ENCODE measurements at regions not wholly inside any gene's neighbourhood (a gene's known extent, or its start where the extent isn't known, plus 50 kb on each side); places are given as distances from the start of the nearest gene placed in this dataset.

DNA sequence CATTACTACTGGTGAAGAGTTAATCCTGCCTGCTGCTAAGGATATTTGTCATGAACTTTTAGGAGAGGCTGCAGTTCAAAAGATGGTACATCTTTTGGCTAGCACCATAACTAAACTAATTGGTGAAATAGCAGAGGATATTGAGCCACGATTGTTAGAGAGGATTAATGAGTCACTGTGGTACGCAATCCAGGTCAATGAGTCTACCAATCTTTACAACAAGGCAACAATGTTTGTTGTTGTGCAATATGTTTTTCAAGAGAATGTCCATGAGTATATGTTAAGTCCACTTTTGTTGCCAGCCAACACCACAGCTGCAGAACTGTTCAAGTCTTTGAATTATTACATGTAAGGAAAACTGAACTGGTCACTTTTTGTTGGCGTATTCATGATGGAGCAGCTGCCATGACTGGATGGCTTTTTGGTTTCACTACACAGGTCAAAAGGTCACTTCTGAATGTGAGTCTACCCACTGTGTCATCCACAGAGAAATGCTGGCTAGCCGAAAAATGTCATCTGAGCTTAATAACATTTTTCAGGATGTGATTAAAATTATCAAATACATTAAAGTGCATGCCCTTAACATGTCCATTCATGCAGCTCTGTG is 402.6 kb upstream of the KIF2B start:
- no peak for DNase-seq (ENCODE audit: low read depth)
- no peak overlapping the region for H3K4me3 ChIP-seq (ENCODE audit: low read depth, low read length)

DNA sequence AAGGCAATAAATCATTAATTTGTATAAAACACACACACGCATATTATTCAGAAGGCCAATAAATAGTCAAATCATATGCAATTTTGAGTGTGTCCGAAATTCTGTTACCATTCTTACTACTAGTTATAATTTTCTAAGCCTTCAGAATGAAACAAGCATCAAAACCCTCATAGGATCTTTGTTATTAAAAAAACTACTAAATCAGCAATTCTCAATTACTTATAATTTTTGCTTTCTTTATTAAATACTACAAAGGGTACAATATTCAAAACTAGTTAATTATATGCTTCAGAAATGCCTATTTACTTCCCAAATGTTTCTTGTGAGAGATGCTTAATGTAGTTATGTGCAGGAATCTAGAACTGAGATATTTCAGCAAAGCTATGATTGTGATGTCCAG is 413.1 kb upstream of the KIF2B start:
- H3K4me3 ChIP-seq (ENCODE audit: low read depth, low read length) = no peak overlapping the region
- DNase-seq (ENCODE audit: low read depth) = no peak

DNA sequence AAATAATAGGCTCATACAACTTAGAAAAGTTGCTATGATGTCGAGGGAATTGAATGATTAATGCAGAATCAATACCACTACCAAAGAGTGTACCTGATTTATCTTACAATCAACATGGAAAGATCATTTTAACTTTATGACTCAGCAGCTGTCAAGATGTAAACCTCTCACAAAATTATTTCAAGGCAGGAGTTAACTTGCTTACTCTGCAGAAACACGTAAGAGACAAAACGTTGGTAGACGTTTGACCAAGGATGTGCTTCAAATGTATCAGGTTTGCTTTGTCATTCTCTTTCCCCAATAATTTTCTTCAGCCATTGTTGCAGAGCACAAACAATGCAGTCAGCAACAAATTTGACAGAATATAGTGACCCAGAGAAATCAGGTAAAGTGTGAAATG is 415.8 kb upstream of the KIF2B start:
- DNase-seq (ENCODE audit: low read depth) = no peak
- no peak overlapping the region for H3K4me3 ChIP-seq (ENCODE audit: low read depth, low read length)

DNA sequence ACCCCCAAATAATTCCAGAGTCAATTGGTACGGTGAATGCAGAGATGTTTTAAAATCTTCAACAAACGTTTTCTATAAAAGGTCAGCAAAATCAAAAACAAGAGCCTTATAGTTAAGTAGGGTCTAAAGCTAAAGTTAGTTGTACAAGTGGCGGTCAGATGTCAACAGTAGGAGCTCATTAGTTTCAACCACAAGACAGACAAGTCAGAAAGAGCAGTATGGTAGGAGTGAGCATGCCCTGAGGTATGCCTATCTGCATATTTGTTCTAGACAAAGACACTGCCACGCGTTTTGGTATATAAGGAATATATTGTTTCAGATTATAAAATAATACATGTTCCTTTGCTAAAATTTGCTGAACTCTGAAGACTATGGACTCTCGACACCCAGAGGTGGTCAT is 431.5 kb upstream of the KIF2B start:
- no peak for DNase-seq (ENCODE audit: low read depth)
- no peak overlapping the region for H3K4me3 ChIP-seq (ENCODE audit: low read depth, low read length)

DNA sequence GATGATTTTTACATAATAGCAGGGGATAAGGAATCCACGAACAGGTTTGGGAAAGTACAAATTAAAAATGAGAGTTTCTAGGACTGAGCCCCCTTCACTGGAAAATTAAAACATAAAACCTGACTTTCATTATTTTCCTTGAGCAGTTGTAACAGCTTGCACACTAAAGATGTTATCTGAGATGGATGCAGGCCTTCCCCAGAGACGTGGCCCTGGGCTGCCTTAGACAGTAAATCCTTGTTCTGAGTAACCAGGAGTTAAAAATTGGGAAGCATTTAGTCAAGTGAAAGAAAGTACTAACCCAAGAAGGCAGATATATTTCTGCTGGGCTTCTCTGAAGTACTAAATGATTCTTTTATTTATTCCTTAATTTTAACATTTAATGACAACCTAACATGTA is 432.2 kb upstream of the KIF2B start:
- no peak overlapping the region for H3K4me3 ChIP-seq (ENCODE audit: low read depth, low read length)
- no peak for DNase-seq (ENCODE audit: low read depth)

DNA sequence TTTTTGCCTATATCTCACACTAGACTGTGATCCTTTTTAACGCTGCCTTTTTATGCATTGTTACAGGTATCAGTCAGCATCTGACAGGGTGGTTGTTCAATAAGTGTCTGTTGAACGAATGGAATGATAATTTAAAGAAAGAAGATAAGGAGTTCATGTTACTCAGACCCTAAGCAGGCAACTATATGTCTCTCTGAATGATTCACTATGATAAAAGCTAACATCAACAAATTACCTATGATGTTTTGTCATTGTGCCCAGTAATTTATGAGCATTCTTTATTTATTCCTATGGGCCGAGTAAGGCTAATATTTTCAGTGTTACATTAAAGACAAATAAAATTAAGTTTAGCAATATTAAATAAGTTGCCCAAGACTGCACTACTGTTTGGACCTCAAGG is 435.0 kb upstream of the KIF2B start:
- no peak overlapping the region for H3K4me3 ChIP-seq (ENCODE audit: low read depth, low read length)
- DNase-seq (ENCODE audit: low read depth) = no peak

DNA sequence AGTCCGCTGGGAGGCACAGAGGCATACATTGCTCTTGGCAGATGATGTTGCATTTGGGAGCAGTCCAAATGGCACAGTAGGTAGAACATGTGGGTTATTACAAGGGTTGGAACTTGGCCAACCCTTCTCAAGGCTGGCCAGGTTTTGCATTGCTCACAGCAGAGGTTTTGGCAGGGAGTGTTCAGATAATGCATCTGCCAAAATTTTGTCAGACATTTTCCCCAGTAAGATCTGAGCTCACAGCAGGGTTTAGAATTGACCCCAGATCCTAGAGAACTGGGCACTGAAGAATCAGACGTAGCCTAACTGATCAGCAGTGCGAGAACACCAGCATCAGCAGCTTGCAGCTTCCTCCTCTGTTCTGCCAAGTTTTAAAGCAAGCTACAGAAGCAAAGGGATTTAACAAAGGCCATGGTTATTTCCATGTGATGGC is 468.8 kb upstream of the KIF2B start:
- H3K4me3 ChIP-seq (ENCODE audit: low read depth, low read length) = no peak overlapping the region
- no peak for DNase-seq (ENCODE audit: low read depth)

DNA sequence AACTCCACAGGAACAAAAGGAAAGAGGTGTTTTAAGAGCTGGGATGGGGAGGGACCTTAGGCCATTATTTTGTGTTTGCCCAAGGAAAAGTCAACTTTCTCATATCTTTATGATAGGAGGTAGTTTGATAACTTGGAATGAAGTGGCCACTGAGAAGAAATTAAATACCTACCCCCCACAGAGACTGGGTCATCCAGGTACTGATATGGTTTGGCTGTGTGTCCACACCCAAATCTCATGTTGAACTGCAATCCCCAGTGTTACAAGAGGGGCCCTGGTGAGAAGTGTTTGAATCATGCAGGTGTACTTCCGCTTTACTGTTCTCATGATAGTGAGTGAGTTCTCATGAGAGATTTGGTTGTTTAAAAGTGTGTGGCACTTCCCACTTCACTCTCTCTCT is 477.9 kb upstream of the KIF2B start:
- no peak overlapping the region for H3K4me3 ChIP-seq (ENCODE audit: low read depth, low read length)
- DNase-seq (ENCODE audit: low read depth) = no peak

DNA sequence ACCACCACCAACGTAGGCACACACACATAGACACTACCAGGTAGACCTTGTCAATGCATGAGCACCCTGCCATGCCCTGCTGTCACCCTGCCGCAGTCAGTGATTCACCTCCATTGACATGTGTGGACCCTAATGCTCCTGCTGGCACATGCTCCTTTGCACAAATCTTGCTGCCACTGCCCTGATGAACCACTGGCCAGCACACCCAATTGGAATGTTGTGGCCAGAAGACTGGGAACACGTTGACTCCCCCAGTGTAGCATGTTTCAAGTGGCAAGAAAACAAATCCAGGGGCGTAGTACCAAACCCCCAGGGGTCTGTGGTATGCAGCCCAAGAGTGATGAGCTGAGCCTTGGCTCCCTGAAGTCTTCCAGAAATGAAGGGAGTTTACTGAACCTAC is 486.4 kb upstream of the KIF2B start:
- no peak for DNase-seq (ENCODE audit: low read depth)
- H3K4me3 ChIP-seq (ENCODE audit: low read depth, low read length) = no peak overlapping the region

DNA sequence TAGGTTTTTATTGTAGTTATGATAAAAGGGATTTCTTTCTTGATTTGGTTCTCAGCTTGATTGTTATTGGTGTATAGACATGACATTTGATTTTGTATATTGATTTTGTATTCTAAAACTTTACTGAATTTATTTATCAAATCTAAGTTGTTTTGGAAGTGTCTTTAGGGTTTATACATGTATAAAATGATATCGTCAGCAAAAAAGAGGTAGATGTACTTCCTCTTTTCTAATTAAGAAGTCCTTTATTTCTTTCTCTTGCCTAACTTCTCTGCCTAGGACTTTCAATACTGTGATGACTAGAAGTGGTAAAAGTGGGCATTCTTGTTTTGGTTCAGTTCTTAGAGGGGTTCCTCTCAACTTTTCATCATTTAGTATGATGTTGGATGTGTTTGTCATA is 487.3 kb upstream of the KIF2B start:
- no peak for DNase-seq (ENCODE audit: low read depth)
- no peak overlapping the region for H3K4me3 ChIP-seq (ENCODE audit: low read depth, low read length)

DNA sequence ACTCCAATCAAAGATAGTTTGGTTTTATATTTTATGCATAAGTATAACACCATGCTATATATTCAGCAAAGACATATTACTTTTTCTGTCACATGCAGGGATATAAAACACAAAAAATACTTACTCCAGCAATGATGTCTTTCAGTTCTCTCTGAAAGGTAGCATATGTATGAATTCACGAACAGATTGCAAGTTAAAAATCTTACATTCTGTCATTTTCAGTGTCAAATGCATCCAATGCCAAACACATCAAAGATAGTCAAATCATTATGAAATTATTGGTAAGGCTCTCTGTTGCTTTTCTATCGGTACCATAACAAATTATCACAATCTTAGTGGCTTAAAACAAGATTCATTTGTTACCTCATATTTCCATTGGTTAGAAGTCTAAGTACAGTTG is 492.0 kb upstream of the KIF2B start:
- H3K4me3 ChIP-seq (ENCODE audit: low read depth, low read length) = no peak overlapping the region
- DNase-seq (ENCODE audit: low read depth) = no peak

DNA sequence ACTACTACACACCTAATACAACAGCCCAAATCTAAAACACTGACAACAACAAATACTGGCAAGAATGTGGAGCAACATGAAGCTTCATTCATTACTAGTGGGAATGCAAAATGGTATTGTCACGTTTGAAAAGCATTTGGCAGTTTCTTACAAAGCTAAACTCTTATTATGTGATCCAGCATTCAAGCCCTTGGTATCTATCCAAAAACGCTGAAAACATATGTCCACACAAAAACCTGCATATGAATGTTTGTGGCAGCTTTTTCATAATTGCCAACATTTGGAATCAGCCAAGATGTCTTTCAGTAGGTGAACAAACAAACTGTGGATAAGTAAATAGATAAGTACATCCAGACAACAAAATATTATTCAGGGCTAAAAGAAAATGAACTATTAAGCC is 501.1 kb upstream of the KIF2B start:
- no peak for DNase-seq (ENCODE audit: low read depth)
- no peak overlapping the region for H3K4me3 ChIP-seq (ENCODE audit: low read depth, low read length)

DNA sequence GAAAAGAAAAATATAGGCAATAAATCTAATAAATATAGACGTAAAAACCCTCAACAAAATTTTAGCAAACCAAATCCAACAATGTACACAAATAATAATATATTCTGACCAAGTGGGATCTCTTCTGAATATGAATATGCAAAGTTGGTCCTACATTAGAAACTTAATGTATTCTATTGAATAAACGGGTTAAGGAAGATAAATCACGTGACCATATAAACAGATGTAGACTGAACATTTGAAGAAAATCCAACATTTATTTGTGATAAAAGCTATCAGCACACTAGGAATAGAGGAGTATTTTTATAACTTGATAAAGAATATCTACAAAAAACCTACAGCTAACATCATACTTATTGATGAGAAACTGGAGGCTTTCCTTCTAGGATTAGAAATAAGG is 502.8 kb upstream of the KIF2B start:
- no peak overlapping the region for H3K4me3 ChIP-seq (ENCODE audit: low read depth, low read length)
- no peak for DNase-seq (ENCODE audit: low read depth)

DNA sequence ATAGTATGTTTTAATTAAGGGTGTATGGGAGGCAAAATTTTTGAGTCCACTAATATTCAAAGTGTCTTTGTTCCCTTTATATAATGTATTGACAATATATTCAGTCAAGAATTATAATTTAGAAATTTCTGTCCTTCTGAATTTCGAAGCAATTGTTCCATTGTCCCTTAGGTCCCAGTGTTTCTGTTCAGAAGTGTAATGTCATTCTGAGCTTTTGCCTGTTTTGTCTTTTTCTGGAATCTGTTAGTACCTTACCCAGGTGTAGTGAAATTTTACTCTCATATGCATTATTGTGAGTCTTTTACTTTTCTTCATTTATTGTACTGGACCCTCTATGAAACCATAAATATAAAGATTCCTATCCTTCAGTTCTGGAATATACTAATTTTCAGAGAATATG is 505.7 kb upstream of the KIF2B start:
- no peak for DNase-seq (ENCODE audit: low read depth)
- H3K4me3 ChIP-seq (ENCODE audit: low read depth, low read length) = no peak overlapping the region

DNA sequence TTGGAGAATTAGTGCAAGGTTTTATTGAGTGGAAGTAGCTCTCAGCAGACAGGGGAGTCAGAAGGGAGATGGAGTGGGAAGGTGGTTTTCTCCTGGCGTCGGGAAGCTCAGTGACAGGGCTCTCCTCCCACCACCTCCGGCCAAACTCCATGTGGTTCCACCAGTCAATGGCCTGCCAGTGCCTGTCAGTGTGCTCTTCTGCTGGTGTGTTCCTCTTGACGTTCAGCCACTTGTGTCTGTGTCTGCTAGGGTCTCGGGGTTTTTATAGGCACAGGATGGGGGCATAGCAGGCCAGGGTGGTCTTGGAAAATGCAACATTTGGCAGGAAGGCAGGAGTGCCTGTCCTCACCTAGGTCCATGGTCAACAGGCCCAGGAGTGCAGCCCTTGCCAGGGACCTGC is 506.7 kb upstream of the KIF2B start:
- H3K4me3 ChIP-seq (ENCODE audit: low read depth, low read length) = no peak overlapping the region
- DNase-seq (ENCODE audit: low read depth) = no peak

DNA sequence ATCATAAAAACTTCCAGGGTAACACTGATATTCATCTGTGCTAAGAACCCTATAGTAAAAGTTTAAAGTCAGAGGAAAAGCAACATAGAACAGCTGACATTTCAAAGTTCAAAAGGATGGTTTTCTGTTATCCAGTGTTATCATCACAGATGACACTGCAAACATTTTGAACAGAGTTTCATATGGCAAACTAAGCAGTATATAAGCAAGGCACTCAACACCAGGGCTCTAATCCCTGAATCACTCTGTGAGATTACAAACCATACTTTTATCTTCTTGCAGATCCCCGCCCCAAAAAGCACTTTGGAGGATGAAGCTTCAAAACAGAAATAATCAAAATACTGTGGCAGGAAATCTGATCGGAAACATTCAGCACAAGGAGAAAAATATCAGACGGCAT is 508.2 kb upstream of the KIF2B start:
- H3K4me3 ChIP-seq (ENCODE audit: low read depth, low read length) = no peak overlapping the region
- DNase-seq (ENCODE audit: low read depth) = no peak

DNA sequence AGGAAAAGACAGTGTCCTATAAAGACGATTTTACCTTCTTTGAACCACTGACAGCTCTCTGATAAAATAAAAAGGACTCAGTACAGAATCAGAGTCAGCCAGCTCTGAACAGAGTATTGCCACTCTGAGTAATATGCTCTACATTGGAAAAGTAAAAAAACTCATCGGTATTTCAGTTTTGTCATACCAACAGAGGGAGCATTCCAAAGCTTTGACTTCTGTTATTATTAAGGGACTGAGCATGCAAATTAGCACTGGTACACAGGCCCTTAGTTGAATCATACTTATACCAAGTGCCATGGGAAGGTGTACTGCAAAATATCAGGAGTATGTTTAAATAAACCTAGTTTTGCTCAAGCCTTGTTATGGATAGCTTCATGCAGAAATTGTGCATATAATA is 509.0 kb upstream of the KIF2B start:
- H3K4me3 ChIP-seq (ENCODE audit: low read depth, low read length) = no peak overlapping the region
- DNase-seq (ENCODE audit: low read depth) = no peak

DNA sequence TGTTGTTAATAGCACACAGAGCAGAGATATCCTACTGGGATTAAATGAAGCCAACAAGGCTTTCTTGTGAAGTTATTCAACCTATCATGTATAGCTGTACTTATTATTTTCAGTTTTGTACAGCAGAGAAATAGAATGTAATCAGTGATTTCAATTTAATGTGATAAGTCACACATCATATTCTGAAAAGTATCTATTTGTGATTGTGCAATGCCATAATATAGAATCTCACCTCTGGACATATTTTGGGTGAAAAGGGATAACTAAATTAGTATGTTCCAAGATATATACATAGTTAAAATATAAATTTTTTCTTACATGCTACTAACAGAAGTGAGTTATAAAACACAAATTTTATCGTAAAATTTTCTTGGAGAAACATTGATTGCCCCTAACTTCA is 544.3 kb upstream of the KIF2B start:
- DNase-seq (ENCODE audit: low read depth) = no peak
- no peak overlapping the region for H3K4me3 ChIP-seq (ENCODE audit: low read depth, low read length)

DNA sequence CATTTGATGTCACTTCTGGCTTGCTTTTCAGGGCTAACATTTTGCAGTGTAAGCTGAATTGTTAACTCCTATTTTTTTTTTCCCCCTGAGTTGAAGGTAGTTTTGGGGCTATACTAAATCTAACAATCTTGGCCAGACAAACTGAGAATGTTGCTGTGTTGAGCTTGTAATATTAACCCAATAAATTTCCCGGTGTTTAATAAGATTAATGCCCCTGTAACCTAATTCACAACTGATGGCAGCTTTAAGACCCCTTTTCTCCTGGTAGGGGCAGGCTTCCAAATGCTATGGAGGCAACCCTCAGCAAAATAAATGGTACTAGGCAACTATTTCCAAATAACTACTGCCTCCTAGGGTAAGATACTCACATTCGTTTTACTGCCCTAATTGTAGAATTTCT is 549.6 kb upstream of the KIF2B start:
- DNase-seq (ENCODE audit: low read depth) = no peak
- H3K4me3 ChIP-seq (ENCODE audit: low read depth, low read length) = no peak overlapping the region

DNA sequence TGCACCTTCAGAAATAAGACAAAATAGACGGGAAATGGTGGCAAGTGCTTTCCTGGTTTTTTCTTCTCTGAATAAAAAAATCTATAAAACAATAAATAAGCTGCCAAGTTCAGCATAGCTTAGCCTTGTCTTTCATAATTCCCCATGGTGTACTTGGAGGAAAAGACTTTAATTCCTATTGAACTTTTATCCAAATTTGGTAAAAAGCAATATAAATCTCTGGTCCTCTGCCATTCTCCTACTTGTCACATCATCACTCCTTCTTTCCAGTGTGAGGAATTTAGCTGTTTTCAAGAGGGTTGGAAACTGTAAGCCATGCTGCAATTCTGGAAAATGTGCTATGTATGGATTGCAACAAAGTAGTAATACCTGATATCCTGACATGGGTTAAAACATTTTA is 551.8 kb upstream of the KIF2B start:
- no peak for DNase-seq (ENCODE audit: low read depth)
- no peak overlapping the region for H3K4me3 ChIP-seq (ENCODE audit: low read depth, low read length)

DNA sequence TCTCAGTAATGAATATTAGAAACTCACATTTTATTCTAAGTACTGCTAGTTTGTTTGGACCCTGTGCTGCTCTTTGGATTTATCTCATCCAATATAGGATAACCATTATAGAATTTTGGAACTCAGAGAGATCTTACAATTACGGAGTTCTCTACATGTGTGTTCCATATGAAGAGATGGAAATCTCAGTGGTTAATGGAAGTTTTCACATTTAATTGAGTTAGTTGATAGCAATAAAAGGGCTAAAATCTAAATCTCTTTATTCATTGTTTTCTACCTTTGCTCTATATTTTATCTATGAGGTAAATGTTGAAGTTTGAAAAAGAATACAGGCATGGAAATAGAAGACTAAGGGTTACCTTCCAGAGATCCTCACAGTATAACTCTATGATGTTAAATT is 558.0 kb upstream of the KIF2B start:
- no peak for DNase-seq (ENCODE audit: low read depth)
- H3K4me3 ChIP-seq (ENCODE audit: low read depth, low read length) = no peak overlapping the region

DNA sequence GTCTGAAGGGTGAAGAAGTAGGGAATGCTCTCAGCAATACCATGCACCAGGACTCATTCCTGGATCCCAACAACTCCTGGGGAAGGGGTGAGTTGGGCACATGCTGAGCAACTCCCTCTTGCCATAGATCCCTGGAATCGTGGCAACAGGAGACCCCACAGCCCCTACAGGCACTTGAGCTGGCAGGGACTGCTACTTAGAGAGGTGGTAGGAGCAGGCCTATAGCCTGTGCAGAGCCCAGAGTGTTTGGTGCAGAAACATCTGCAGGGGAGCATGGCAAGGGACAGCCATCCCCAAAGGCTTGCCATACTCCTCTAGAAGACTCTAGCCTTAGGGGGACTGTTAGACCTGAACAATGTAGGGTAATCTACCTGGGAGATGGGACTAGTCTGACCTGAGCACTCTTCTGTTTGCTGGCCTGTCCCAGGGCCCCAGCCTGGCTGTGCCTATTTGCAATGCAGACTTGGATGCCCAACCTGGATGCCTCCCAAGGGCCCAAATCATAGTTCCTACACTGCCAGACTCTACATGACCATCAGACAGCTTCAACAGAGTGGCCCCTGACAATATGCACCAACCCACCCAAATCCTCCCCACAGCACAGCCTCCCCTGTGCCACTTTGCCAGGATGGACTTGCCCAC is 568.6 kb upstream of the KIF2B start:
- DNase-seq (ENCODE audit: low read depth) = no peak
- H3K4me3 ChIP-seq (ENCODE audit: low read depth, low read length) = no peak overlapping the region

Data from skeletal muscle cell (primary cell).